GM12864 (cell line): ENCODE measurements at regions not wholly inside any gene's neighbourhood (a gene's known extent, or its start where the extent isn't known, plus 50 kb on each side); places are given as distances from the start of the nearest gene placed in this dataset.
"Not testable (repeated sequence)": the region's sequence is repeated elsewhere in the genome, so short reads cannot be mapped to it uniquely, and the experiment has no call there.

ENCODE experiments used
- DNase-seq: peaks from one replicate; pipeline ENCODE4 v3.0.0-alpha.2; 2011; ENCODE audit warnings: low read depth
- H3K4me3 ChIP-seq: 2 replicates; pipeline ENCODE4 v1.5.1; 2011; ENCODE audit warnings: mild to moderate bottlenecking, low read depth, low read length, control low read depth
- CTCF ChIP-seq: IDR thresholded peaks from 2 replicates; pipeline ENCODE4 v1.5.1; 2011; ENCODE audit warnings: low read depth, mild to moderate bottlenecking, moderate library complexity, low read length, control low read depth, inconsistent platforms; ENCODE audit errors: missing control alignments

- TF ChIP-seq CTCF: no peak
- DNase-seq: no peak
- H3K4me3 ChIP-seq: no peak overlapping the region
Measured at GRCh38 chr21:32867597-32867996, 96.0 kb upstream of the PAXBP1 start.

GRCh38 chr21:32868631-32869454 lies 97.3 kb upstream of the PAXBP1 start:
- H3K4me3 ChIP-seq: no peak overlapping the region
- TF ChIP-seq CTCF: no peak
- DNase-seq: no peak

- TF ChIP-seq CTCF: no peak
- no peak for DNase-seq
- H3K4me3 ChIP-seq: no peak overlapping the region
Measured at GRCh38 chr21:32869459-32869858, 97.9 kb upstream of the PAXBP1 start.

GRCh38 chr21:32876426-32876825 lies 104.9 kb upstream of the PAXBP1 start:
- no peak for TF ChIP-seq CTCF
- H3K4me3 ChIP-seq: no peak overlapping the region

GRCh38 chr21:32877888-32878287 lies 106.3 kb upstream of the PAXBP1 start:
- not testable (repeated sequence) for H3K4me3 ChIP-seq, DNase-seq

More at GRCh38 chr21:32876426-32876825, 104.9 kb upstream of the PAXBP1 start:
- DNase-seq: no peak

- no peak for TF ChIP-seq CTCF
- H3K4me3 ChIP-seq: no peak overlapping the region
- DNase-seq: no peak
Measured at GRCh38 chr21:32878661-32879060, 107.1 kb upstream of the PAXBP1 start.

- no peak overlapping the region for H3K4me3 ChIP-seq
- no peak for TF ChIP-seq CTCF
- no peak for DNase-seq
Measured at GRCh38 chr21:32881458-32881857, 109.9 kb upstream of the PAXBP1 start.
